ENCODE measurements at regions not wholly inside any gene's neighbourhood (a gene's known extent, or its start where the extent isn't known, plus 50 kb on each side); places are given as distances from the start of the nearest gene placed in this dataset.

GRCh38 chr3:110227991-110228390, 843.6 kb upstream of the NECTIN3 start:
- no peak for DNase-seq (ENCODE audit: low spot score)

- DNase-seq (ENCODE audit: low spot score): no peak
Measured at GRCh38 chr3:110234831-110235230, 836.8 kb upstream of the NECTIN3 start.

GRCh38 chr3:110236976-110237610, 834.5 kb upstream of the NECTIN3 start:
- DNase-seq (ENCODE audit: low spot score): no peak

DNA sequence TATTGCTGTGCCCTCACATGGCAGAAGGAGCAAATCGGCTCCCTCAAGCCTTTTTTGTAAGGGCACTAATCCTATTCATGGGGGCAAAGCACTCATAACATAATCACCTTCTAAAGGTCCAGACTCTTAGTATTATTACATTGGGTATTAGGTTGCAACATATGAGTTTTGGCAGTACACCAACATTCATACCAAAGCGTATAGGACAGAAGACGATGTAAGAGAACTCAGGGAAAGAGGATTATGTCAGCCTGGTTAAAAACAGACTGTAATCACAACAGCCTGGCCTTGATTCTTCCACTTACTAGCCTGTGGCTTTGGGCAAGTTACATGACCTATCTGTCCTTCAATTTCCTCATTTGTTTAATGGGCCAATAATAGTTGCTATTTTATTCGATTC, 828.5 kb upstream of the NECTIN3 start:
- no peak for DNase-seq (ENCODE audit: low spot score)

- peak; percentile 18 for DNase-seq (ENCODE audit: low spot score)
Measured at GRCh38 chr3:110246796-110247376, 824.7 kb upstream of the NECTIN3 start.

- no peak for DNase-seq (ENCODE audit: low spot score)
Measured at GRCh38 chr3:110248666-110249065, 823.0 kb upstream of the NECTIN3 start.

DNA sequence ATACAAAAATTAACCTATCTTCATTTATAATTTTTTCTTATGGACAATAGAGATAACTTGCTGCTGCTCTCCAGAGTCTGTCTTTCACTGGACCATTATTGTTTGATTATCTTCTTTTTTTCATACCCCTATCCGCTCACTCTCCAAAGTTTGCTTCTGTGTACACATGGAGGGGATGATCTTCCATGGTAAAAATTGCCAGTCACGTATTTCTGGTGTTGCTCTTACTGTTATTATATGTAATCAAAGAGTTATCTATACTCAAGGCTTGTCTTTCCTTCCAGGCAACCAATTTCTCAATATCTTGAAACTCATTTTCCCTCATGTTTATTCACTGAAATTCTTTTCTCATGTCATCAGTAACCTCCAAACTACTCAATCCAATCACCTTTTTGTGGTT, 817.8 kb upstream of the NECTIN3 start:
- DNase-seq (ENCODE audit: low spot score): no peak

DNA sequence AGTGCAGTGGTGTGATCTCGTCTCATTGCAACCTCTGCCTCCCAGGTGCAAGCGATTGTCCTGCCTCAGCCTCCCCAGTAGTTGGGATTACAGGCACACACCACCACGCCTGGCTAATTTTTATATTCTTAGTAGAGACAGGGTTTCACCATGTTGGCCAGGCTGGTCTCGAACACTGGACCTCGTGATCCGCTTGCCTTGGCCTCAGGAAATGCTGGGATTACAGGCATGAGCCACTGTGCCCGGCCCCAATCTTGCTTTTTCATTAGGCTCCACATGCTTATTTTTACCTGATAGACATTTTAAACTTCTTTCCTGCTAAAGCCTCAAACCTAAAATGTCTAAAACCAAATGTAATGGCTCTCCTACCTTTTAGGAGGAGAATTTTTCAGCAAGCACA, 817.0 kb upstream of the NECTIN3 start:
- DNase-seq (ENCODE audit: low spot score): no peak

GRCh38 chr3:110261141-110261540, 810.5 kb upstream of the NECTIN3 start:
- DNase-seq (ENCODE audit: low spot score): no peak

GRCh38 chr3:110262896-110263295, 808.7 kb upstream of the NECTIN3 start:
- DNase-seq (ENCODE audit: low spot score): no peak

GRCh38 chr3:110265302-110265701, 806.3 kb upstream of the NECTIN3 start:
- DNase-seq (ENCODE audit: low spot score): no peak

DNA sequence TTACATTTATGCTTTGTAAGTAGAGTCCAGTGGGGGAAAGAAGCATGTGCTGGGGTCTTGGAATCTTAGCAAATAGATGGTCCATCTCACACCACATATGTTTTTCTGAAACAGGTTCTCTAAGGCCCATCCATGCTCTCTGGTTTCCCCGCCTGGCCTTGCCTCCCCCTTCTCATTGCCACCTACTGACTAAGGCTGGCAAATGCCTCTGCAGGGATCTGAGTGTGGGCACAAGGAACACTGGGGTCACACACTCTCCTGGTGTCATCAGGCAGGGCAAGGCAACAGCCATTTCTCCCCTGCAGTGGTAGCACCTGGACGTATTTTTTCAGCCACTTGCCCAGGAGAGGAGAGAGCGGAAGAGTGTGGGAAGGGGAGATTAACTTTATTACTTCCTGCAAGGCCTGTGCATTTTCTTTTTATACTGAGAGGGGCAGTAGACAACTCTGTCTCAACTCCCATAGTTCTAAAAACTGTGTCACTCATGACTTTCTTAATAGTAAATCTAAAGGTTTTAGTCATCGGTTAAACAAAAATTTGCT, 804.2 kb upstream of the NECTIN3 start:
- no peak for DNase-seq (ENCODE audit: low spot score)

GRCh38 chr3:110272525-110272924, 799.1 kb upstream of the NECTIN3 start:
- no peak for DNase-seq (ENCODE audit: low spot score)

DNA sequence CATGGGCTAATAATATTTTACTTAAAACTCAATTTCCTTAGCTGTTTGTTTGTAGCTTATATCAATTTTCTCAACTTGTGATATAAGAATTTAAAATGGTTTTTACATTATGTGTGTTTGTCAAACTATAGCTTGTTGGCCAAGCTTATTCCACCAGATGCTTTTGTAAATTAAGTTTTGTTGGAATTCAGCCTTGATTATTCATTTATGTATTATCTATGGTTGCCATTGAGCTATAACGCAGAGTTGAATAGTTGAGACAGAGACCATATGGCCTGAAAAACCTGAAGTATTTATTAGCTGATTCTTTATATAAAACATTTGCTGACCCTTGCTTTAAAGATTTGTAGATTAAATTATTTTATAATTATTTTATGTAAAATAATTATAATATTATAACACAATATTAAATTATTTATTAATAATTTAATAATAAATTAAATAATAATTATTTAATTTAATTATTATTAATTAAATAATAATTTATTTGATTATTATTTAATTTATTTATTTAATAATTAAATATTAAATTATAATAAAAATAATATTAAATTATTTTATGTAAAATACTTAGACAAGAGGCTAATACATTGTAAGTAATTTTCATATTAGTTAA, 779.6 kb upstream of the NECTIN3 start:
- DNase-seq (ENCODE audit: low spot score): no peak

- DNase-seq (ENCODE audit: low spot score): peak; percentile 2
Measured at GRCh38 chr3:110293660-110294059, 778.0 kb upstream of the NECTIN3 start.

GRCh38 chr3:110296885-110297284, 774.7 kb upstream of the NECTIN3 start:
- DNase-seq (ENCODE audit: low spot score): no peak

DNA sequence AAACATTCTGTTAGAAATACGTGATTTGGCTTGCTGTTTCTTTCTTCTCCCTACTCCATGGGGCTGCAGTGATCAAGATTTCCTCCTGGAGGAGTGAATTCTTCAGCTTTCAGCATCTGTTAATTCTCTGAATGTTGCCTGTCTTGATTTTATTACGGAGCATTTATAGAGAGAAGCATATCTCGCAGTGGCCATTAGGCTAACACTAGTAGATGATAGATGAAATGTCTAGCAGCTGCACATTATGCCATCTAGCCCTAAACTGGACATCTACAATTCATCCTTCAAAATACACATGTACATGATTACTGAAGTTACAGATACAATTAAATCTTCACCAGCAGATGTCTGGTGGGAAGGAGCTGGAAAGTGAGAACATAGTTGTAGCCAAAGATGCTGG, 769.8 kb upstream of the NECTIN3 start:
- no peak for DNase-seq (ENCODE audit: low spot score)

GRCh38 chr3:110307065-110307809, 764.4 kb upstream of the NECTIN3 start:
- no peak for DNase-seq (ENCODE audit: low spot score)

GRCh38 chr3:110311541-110311940, 760.1 kb upstream of the NECTIN3 start:
- DNase-seq (ENCODE audit: low spot score): no peak

- peak; percentile 68 for DNase-seq (ENCODE audit: low spot score)
Measured at GRCh38 chr3:110314512-110315114, 757.0 kb upstream of the NECTIN3 start.

- DNase-seq (ENCODE audit: low spot score): no peak
Measured at GRCh38 chr3:110318108-110318507, 753.5 kb upstream of the NECTIN3 start.

DNA sequence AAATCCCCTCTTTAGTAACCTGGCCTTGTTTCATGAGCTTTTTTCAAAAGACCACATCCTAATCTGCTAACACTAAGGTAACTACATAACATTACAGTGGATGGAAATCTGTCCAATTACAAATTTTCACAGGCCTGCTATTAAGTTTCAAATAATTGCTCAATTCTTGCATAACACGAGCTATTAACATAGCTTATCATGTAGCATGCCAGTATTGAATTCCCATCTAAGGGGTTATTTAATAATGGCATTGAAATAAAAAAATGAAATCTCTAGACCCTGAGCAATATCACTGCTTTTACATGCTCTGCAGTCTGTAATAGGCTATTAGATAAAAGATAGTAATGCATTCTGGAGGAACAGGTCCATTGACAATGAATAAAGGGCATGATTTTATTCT, 748.3 kb upstream of the NECTIN3 start:
- no peak for DNase-seq (ENCODE audit: low spot score)
